A549 (cell line): ENCODE measurements at regions not wholly inside any gene's neighbourhood (a gene's known extent, or its start where the extent isn't known, plus 50 kb on each side); places are given as distances from the start of the nearest gene placed in this dataset.

ENCODE experiments used
- CHD2 ChIP-seq: fragments of 150-350 bp; IDR thresholded peaks from 2 replicates; pipeline ENCODE4 v1.6.1; 2014; ENCODE audit warnings: low read length; ENCODE audit not compliant: partially characterized antibody
- EP300 ChIP-seq, 2 experiments: fragments of >200 bp; sonication (Bioruptor Twin); formaldehyde crosslinking; IDR thresholded peaks; 2 replicates in 1 of 2; 3 replicates in 1 of 2; pipeline ENCODE4 v1.6.1; 2016 to 2017
- HOXB5 ChIP-seq: fragments of 250-450 bp; sonication (Bioruptor Pico); IDR thresholded peaks from 2 replicates; pipeline ENCODE4 v1.5.0; 2020; ENCODE audit warnings: mild to moderate bottlenecking, moderate library complexity
- JUN ChIP-seq, 2 experiments: fragments of >200 bp; sonication (Bioruptor Twin); formaldehyde crosslinking; IDR thresholded peaks; 2 replicates in 1 of 2; 3 replicates in 1 of 2; pipeline ENCODE4 v1.6.1; 2016 to 2017
- MAFK ChIP-seq: fragments of 450-650 bp; IDR thresholded peaks from 2 replicates; pipeline ENCODE4 v1.6.1; 2014; ENCODE audit not compliant: partially characterized antibody
- NFE2L2 ChIP-seq: fragments of 150-350 bp; conservative IDR thresholded peaks from 2 replicates; pipeline ENCODE4 v1.6.1; 2014; ENCODE audit warnings: low read length
- POLR2A ChIP-seq: IDR thresholded peaks from 2 replicates; pipeline ENCODE4 v1.6.1; 2012; ENCODE audit warnings: mild to moderate bottlenecking, low read length
- TF ChIP-seq, protein P1 (sequence below): fragments of 200-600 bp; sonication (generic); IDR thresholded peaks from 2 replicates; pipeline ENCODE4 v1.6.1; 2016; ENCODE audit warnings: antibody characterized with exemption, mild to moderate bottlenecking, moderate library complexity
- TF ChIP-seq, protein P2 (sequence below): fragments of >200 bp; sonication (Bioruptor Twin); formaldehyde crosslinking; IDR thresholded peaks from 3 replicates; pipeline ENCODE4 v1.5.1; 2016

DNA sequence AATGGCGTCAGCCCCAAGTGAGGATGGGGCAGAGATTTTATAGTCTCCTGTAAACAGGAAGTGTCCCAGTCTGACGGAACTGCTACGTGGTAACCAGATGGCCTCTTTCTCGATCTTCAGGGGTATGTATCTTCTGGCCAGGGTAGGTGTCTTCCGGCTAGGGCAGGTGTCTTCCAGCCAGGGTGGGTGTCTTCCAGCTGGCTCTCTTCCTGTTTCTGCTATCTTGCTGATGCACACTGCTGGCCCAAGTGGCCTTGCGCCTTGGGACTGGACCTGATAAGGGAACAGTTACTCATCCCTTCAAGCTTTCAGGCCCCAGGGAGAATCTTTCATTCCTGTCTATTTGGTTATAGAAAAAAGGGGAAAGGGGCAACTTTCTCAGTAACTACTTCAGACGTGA, 178.7 kb upstream of the MAGEE2 start:
- no peak for TF ChIP-seq NFE2L2
- TF ChIP-seq, protein P1, sequence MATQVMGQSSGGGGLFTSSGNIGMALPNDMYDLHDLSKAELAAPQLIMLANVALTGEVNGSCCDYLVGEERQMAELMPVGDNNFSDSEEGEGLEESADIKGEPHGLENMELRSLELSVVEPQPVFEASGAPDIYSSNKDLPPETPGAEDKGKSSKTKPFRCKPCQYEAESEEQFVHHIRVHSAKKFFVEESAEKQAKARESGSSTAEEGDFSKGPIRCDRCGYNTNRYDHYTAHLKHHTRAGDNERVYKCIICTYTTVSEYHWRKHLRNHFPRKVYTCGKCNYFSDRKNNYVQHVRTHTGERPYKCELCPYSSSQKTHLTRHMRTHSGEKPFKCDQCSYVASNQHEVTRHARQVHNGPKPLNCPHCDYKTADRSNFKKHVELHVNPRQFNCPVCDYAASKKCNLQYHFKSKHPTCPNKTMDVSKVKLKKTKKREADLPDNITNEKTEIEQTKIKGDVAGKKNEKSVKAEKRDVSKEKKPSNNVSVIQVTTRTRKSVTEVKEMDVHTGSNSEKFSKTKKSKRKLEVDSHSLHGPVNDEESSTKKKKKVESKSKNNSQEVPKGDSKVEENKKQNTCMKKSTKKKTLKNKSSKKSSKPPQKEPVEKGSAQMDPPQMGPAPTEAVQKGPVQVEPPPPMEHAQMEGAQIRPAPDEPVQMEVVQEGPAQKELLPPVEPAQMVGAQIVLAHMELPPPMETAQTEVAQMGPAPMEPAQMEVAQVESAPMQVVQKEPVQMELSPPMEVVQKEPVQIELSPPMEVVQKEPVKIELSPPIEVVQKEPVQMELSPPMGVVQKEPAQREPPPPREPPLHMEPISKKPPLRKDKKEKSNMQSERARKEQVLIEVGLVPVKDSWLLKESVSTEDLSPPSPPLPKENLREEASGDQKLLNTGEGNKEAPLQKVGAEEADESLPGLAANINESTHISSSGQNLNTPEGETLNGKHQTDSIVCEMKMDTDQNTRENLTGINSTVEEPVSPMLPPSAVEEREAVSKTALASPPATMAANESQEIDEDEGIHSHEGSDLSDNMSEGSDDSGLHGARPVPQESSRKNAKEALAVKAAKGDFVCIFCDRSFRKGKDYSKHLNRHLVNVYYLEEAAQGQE: no peak
- TF ChIP-seq HOXB5: no peak
- no peak for TF ChIP-seq CHD2
- TF ChIP-seq, protein P2, sequence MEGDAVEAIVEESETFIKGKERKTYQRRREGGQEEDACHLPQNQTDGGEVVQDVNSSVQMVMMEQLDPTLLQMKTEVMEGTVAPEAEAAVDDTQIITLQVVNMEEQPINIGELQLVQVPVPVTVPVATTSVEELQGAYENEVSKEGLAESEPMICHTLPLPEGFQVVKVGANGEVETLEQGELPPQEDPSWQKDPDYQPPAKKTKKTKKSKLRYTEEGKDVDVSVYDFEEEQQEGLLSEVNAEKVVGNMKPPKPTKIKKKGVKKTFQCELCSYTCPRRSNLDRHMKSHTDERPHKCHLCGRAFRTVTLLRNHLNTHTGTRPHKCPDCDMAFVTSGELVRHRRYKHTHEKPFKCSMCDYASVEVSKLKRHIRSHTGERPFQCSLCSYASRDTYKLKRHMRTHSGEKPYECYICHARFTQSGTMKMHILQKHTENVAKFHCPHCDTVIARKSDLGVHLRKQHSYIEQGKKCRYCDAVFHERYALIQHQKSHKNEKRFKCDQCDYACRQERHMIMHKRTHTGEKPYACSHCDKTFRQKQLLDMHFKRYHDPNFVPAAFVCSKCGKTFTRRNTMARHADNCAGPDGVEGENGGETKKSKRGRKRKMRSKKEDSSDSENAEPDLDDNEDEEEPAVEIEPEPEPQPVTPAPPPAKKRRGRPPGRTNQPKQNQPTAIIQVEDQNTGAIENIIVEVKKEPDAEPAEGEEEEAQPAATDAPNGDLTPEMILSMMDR: no peak
- no peak for TF ChIP-seq JUN (IDR thresholded peaks at IDR 0.05)
- TF ChIP-seq POLR2A: no peak
- no peak for TF ChIP-seq MAFK
- no peak for TF ChIP-seq EP300 (IDR thresholded peaks at IDR 0.05)
